H1 (cell line): ENCODE measurements at regions not wholly inside any gene's neighbourhood (a gene's known extent, or its start where the extent isn't known, plus 50 kb on each side); places are given as distances from the start of the nearest gene placed in this dataset.

ENCODE experiments used
- CHD2 ChIP-seq: IDR thresholded peaks from 2 replicates; pipeline ENCODE4 v1.6.1; 2012; ENCODE audit warnings: low read length, improper control_type of control experiment
- CTCF ChIP-seq, 3 experiments: IDR thresholded peaks; 1 replicate in 2 of 3; 2 replicates in 1 of 3; pipeline versions ENCODE4 v1.5.1 to v1.6.1; 2011; ENCODE audit warnings: low read length in 3 of 3, mild to moderate bottlenecking in 3 of 3, inconsistent platforms in 2 of 3, low read depth in 1 of 3, moderate library complexity in 1 of 3; ENCODE audit not compliant: insufficient read depth in 1 of 3; ENCODE audit errors: control extremely low read depth in 1 of 3
- KDM1A ChIP-seq: fragments of 200-600, 300-600 bp; sonication (generic); IDR thresholded peaks from 2 replicates; pipeline ENCODE4 v1.7.1; 2016; ENCODE audit warnings: mild to moderate bottlenecking, low read length, borderline replicate concordance
- MAX ChIP-seq: IDR thresholded peaks from 2 replicates; pipeline ENCODE4 v1.6.1; 2012; ENCODE audit warnings: inconsistent platforms
- POLR2A ChIP-seq, 2 experiments: IDR thresholded peaks; 1 replicate in 1 of 2; 2 replicates in 1 of 2; pipeline ENCODE4 v1.6.1; 2011; ENCODE audit warnings: low read depth in 2 of 2, low read length in 2 of 2, mild to moderate bottlenecking in 2 of 2; ENCODE audit errors: control extremely low read depth in 1 of 2
- SIN3A ChIP-seq, 2 experiments: IDR thresholded peaks in 1 of 2; conservative IDR thresholded peaks in 1 of 2; 2 replicates each; pipeline ENCODE4 v1.6.1; 2011 to 2012; ENCODE audit warnings: low read length in 2 of 2, improper control_type of control experiment in 1 of 2, low read depth in 1 of 2, mild to moderate bottlenecking in 1 of 2

GRCh38 chr9:124126648-124127646 lies 115.4 kb downstream of the LHX2 start (continued):
- peak; percentile 92 to 96 (median 96) for TF ChIP-seq CTCF (IDR thresholded peaks at IDR 0.05; ENCODE audit: control extremely low read depth in 1 of 3, insufficient read depth in 1 of 3, low read depth in 1 of 3, low read length in 3 of 3)
- no peak for TF ChIP-seq CHD2
- no peak for TF ChIP-seq POLR2A (IDR thresholded peaks at IDR 0.05; ENCODE audit: control extremely low read depth in 1 of 2, low read depth in 2 of 2, low read length in 2 of 2)
- no peak for TF ChIP-seq MAX
- TF ChIP-seq KDM1A = peak; percentile 97
- no peak for TF ChIP-seq SIN3A (conservative IDR thresholded peaks at IDR 0.05 in 1 of 2, IDR thresholded peaks at IDR 0.05 in 1 of 2; ENCODE audit: low read depth in 1 of 2, low read length in 2 of 2)
